Large intestine (tissue), 3 donors: ENCODE measurements at regions not wholly inside any gene's neighbourhood (a gene's known extent, or its start where the extent isn't known, plus 50 kb on each side); places are given as distances from the start of the nearest gene placed in this dataset.

ENCODE experiments used
- DNase-seq, 2 donors: peaks; one replicate each; pipeline versions ENCODE4 v3.0.0 to v3.0.0-alpha.2; 2013
- H3K27ac ChIP-seq: one replicate; pipeline ENCODE4 v1.5.1; 2013; ENCODE audit warnings: low read length
- H3K27me3 ChIP-seq: 2 replicates; pipeline ENCODE4 v1.6.1; 2013; ENCODE audit warnings: low read length; ENCODE audit not compliant: control insufficient read depth, insufficient read depth
- H3K36me3 ChIP-seq: 2 replicates; pipeline ENCODE4 v1.6.1; 2013; ENCODE audit warnings: low read length; ENCODE audit not compliant: control insufficient read depth, insufficient read depth
- H3K4me1 ChIP-seq: one replicate; pipeline ENCODE4 v1.6.1; 2013; ENCODE audit warnings: low read length; ENCODE audit not compliant: control insufficient read depth, insufficient read depth
- H3K4me3 ChIP-seq: one replicate; pipeline ENCODE4 v1.5.1; 2013; ENCODE audit warnings: low read length
- H3K9me3 ChIP-seq: one replicate; pipeline ENCODE4 v1.6.1; 2013; ENCODE audit warnings: mild to moderate bottlenecking, low read depth, low read length, moderate library complexity; ENCODE audit not compliant: control insufficient read depth
- WGBS: methylation state at CpG from one replicate; pipeline ENCODE4 v1.1.5; 2013; ENCODE audit warnings: low lambda C conversion rate; ENCODE audit not compliant: insufficient coverage; 5-methylcytosine and 5-hydroxymethylcytosine counted together

- H3K27me3 ChIP-seq, result no peaks in the 10 kb centered on the region
- no peaks in the 10 kb centered on the region for H3K4me1 ChIP-seq
- no peak overlapping the region for H3K27ac ChIP-seq
- peaks cover 2% of the 10 kb centered on the region for H3K9me3 ChIP-seq
- no peaks in the 10 kb centered on the region for H3K36me3 ChIP-seq
- no CpG with 5 or more reads among the region's 6 CpGs for WGBS
- no peak overlapping the region for H3K4me3 ChIP-seq
- DNase-seq, result peak in 1 of 2 donors; percentile 38
Observed at GRCh38 chr14:71324767-71325272, 417.6 kb downstream of the PCNX1 start.

- no peaks in the 10 kb centered on the region for H3K36me3 ChIP-seq
- no peaks in the 10 kb centered on the region for H3K4me1 ChIP-seq
- no peak overlapping the region for H3K27ac ChIP-seq
- WGBS, result no CpG with 5 or more reads among the region's 1 CpG
- no peak overlapping the region for H3K4me3 ChIP-seq
- no peaks in the 10 kb centered on the region for H3K9me3 ChIP-seq
- no peak for DNase-seq
- H3K27me3 ChIP-seq, result no peaks in the 10 kb centered on the region
Observed at GRCh38 chr14:71327691-71328090, 420.4 kb downstream of the PCNX1 start.

GRCh38 chr14:71328183-71328582, 420.9 kb downstream of the PCNX1 start:
- H3K9me3 ChIP-seq, result no peaks in the 10 kb centered on the region
- no peak for DNase-seq
- no peaks in the 10 kb centered on the region for H3K4me1 ChIP-seq
- no peaks in the 10 kb centered on the region for H3K27me3 ChIP-seq
- no peak overlapping the region for H3K4me3 ChIP-seq
- H3K36me3 ChIP-seq, result no peaks in the 10 kb centered on the region
- no peak overlapping the region for H3K27ac ChIP-seq

- H3K4me3 ChIP-seq, result no peak overlapping the region
- no peak overlapping the region for H3K27ac ChIP-seq
- DNase-seq, result no peak
- H3K9me3 ChIP-seq, result no peaks in the 10 kb centered on the region
- no peaks in the 10 kb centered on the region for H3K27me3 ChIP-seq
- H3K4me1 ChIP-seq, result no peaks in the 10 kb centered on the region
- no peaks in the 10 kb centered on the region for H3K36me3 ChIP-seq
- 97% methylated on average over 2 of the region's 5 CpGs for WGBS
Observed at GRCh38 chr14:71328954-71329353, 421.7 kb downstream of the PCNX1 start.

GRCh38 chr14:71331403-71331802, 424.1 kb downstream of the PCNX1 start:
- DNase-seq, result no peak
- no peak overlapping the region for H3K4me3 ChIP-seq
- 100% methylated on average over 1 of the region's 3 CpGs for WGBS
- peaks cover 8% of the 10 kb centered on the region for H3K4me1 ChIP-seq
- H3K27me3 ChIP-seq, result no peaks in the 10 kb centered on the region
- no peak overlapping the region for H3K27ac ChIP-seq
- H3K36me3 ChIP-seq, result no peaks in the 10 kb centered on the region
- no peaks in the 10 kb centered on the region for H3K9me3 ChIP-seq

GRCh38 chr14:71332476-71332875, 425.2 kb downstream of the PCNX1 start:
- Histone ChIP-seq H3K4me3 (no peak overlapping the region), H3K27ac (no peak overlapping the region), H3K36me3 (no peaks in the 10 kb centered on the region), H3K9me3 (no peaks in the 10 kb centered on the region), H3K27me3 (no peaks in the 10 kb centered on the region), H3K4me1 (peaks cover 14% of the 10 kb centered on the region)
- no peak for DNase-seq

GRCh38 chr14:71333705-71334104, 426.4 kb downstream of the PCNX1 start:
- 100% methylated on average over 1 of the region's 1 CpG for WGBS
- Histone ChIP-seq H3K4me3 (no peak overlapping the region), H3K36me3 (no peaks in the 10 kb centered on the region), H3K27ac (no peak overlapping the region), H3K27me3 (no peaks in the 10 kb centered on the region), H3K9me3 (no peaks in the 10 kb centered on the region), H3K4me1 (peaks cover 25% of the 10 kb centered on the region)
- DNase-seq, result no peak

GRCh38 chr14:71336489-71337192, 429.4 kb downstream of the PCNX1 start:
- DNase-seq, result peak; percentile 67 to 90
- Histone ChIP-seq H3K4me1 (peaks cover 48% of the 10 kb centered on the region), H3K4me3 (no peak overlapping the region), H3K9me3 (no peaks in the 10 kb centered on the region), H3K36me3 (no peaks in the 10 kb centered on the region), H3K27me3 (no peaks in the 10 kb centered on the region), H3K27ac (peak overlapping the region; percentile 84)
- WGBS, result 36% methylated on average over 6 of the region's 10 CpGs

GRCh38 chr14:71338153-71338552, 430.9 kb downstream of the PCNX1 start:
- H3K9me3 ChIP-seq, result no peaks in the 10 kb centered on the region
- H3K27me3 ChIP-seq, result no peaks in the 10 kb centered on the region
- no peaks in the 10 kb centered on the region for H3K36me3 ChIP-seq
- no peak overlapping the region for H3K4me3 ChIP-seq
- peak in 1 of 2 donors; percentile 64 for DNase-seq
- no CpG with 5 or more reads among the region's 4 CpGs for WGBS
- H3K4me1 ChIP-seq, result peaks cover 48% of the 10 kb centered on the region
- peak overlapping the region; percentile 49 for H3K27ac ChIP-seq

- Histone ChIP-seq H3K27me3 (no peaks in the 10 kb centered on the region), H3K4me1 (peaks cover 48% of the 10 kb centered on the region), H3K27ac (peak overlapping the region; percentile 84), H3K9me3 (no peaks in the 10 kb centered on the region), H3K4me3 (no peak overlapping the region), H3K36me3 (no peaks in the 10 kb centered on the region)
- 0% methylated on average over 1 of the region's 6 CpGs for WGBS
- peak; percentile 63 to 78 for DNase-seq
Observed at GRCh38 chr14:71339650-71340415, 432.6 kb downstream of the PCNX1 start.
